Astrocyte of the spinal cord (primary cell): ENCODE measurements at regions not wholly inside any gene's neighbourhood (a gene's known extent, or its start where the extent isn't known, plus 50 kb on each side); places are given as distances from the start of the nearest gene placed in this dataset.

Experiments
- DNase-seq: peaks from one replicate; pipeline ENCODE4 v3.0.0; 2011; ENCODE audit warnings: low read depth, low spot score
- H3K4me3 ChIP-seq: 2 replicates; pipeline ENCODE4 v1.5.1; 2011; ENCODE audit warnings: low read depth, mild to moderate bottlenecking, low read length, moderate library complexity
- CTCF ChIP-seq: IDR thresholded peaks from 2 replicates; pipeline ENCODE4 v1.5.1; 2012; ENCODE audit warnings: low read depth, mild to moderate bottlenecking, low read length, inconsistent platforms
- in situ Hi-C: cut with HindIII; loops from 2 replicates; pipeline ENCODE4 v1.10.0; 2017; ENCODE audit warnings: low sequenced_read_pairs

DNA sequence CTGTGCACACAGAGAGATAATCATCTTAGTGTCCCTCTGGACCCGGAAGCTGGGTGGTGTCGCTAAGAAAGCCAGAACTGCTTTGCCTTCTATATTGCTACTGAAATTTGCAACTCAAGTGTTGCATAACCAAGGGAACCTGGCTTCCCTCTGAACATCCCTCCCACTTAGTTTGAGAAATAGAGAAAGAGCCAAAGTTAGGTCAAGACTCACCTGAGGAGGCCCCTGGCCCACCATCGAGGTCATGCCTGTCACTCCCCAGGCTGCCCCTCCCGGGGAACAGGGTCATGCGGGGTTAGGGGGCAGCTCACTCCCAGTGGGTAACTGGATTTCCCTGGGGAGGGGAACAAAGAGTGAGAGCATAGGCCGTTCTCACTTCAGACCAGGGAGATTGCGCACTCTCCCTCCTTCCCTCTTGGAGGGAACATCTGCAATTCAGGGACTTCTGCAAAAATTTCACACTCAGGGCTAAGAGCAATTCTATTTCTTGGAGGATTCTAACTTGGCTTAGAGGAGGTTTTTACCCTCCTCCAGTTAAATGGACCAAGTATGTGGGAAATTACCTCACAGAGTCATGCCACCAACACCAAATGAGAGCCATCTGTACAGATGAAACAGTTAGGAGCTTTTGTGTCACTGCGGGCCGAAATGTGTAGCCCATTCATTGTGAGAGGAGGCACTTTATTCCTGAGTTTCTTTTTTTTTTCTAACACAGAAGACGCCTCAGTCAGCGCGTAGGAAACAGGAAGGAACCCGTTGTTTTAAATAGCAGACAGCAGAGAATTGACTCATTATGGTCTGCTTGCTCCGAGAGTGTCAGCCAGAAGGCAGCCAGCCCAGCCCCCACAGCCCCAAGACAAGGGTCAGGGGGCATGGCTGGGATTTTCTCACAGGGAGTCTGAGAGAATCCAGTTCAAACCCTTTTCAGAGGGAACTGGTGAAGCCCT lies 221.3 kb downstream of the ARHGAP12 start:
- no peak overlapping the region for H3K4me3 ChIP-seq
- TF ChIP-seq CTCF: no peak
- DNase-seq: peak; percentile 86
- in situ Hi-C loops: no loop called here

DNA sequence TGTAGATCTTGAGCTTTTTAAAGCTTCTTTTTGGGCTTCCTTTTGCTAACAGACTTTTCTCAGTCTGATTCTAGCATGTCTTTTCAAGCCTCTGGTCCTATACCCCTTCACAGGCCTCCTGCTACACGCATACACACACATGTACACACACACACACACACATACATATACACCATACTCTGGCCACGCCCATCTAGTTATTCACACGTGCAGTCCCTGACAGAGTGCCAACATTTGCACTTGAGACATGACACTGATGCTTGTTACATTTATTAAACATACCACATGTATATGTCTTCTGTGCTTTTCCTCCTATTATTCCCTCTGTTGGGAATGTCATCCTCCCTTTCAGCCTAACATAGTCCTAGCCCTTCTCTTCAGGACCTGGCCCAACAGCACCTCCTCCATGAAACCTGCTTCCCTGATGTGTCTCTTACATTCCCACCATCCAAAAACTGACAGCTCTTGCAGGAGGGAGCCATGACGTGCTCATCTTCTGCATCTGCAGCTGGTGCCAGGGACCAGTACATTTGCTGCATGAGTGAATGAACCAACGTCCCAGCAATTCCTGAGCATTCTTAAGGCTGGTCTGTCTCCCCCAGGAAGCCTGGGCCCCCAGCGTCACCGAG lies 222.1 kb downstream of the ARHGAP12 start:
- in situ Hi-C loops: no loop called here
- no peak for TF ChIP-seq CTCF
- DNase-seq: no peak
- H3K4me3 ChIP-seq: no peak overlapping the region

GRCh38 chr10:31705136-31705535 lies 223.5 kb downstream of the ARHGAP12 start:
- in situ Hi-C loops: no loop called here
- DNase-seq: no peak
- TF ChIP-seq CTCF: no peak
- H3K4me3 ChIP-seq: no peak overlapping the region

DNA sequence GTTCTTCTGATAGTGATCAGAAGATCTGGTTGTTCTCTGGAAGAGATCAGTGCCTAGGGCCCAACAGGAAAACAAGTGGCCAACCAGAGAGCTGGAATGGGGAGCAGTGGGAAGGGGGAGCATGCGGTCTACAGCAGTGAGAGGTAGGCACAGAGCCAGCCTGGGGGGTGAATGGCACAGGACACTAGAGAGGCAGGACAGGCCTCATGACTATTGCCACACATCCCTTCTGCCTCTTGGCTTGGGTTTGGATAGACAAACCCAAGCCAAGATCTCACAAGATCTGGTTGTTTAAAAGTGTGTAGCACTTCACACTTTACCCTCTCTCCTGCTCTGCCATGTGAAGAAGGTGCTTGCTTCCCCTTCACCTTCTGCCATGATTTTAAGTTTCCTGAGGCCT lies 224.4 kb downstream of the ARHGAP12 start:
- TF ChIP-seq CTCF: no peak
- H3K4me3 ChIP-seq: no peak overlapping the region
- no peak for DNase-seq
- in situ Hi-C loops: no loop called here

GRCh38 chr10:31702954-31703353 lies 225.7 kb downstream of the ARHGAP12 start:
- TF ChIP-seq CTCF: no peak
- no peak overlapping the region for H3K4me3 ChIP-seq
- in situ Hi-C loops: no loop called here
- DNase-seq: no peak

GRCh38 chr10:31702005-31702404 lies 226.6 kb downstream of the ARHGAP12 start:
- no peak for TF ChIP-seq CTCF
- in situ Hi-C loops: no loop called here
- DNase-seq: no peak
- H3K4me3 ChIP-seq: no peak overlapping the region
